Neural progenitor cell (in vitro differentiated cells): ENCODE measurements at regions not wholly inside any gene's neighbourhood (a gene's known extent, or its start where the extent isn't known, plus 50 kb on each side); places are given as distances from the start of the nearest gene placed in this dataset.

Source experiments
- DNase-seq: peaks from one replicate; pipeline ENCODE4 v3.0.0-alpha.2; 2016; ENCODE audit warnings: low spot score
- H2AFZ ChIP-seq: fragments of 200-600 bp; sonication (generic); replicated peaks from 2 replicates; pipeline ENCODE4 v1.6.1; 2016; ENCODE audit warnings: antibody characterized with exemption
- H3F3A ChIP-seq: fragments of 200-600 bp; sonication (generic); 2 replicates; pipeline ENCODE4 v1.6.1; 2016; ENCODE audit warnings: antibody characterized with exemption, low read depth
- H3K27ac ChIP-seq: fragments of 200-600 bp; sonication (generic); 2 replicates; pipeline ENCODE4 v1.5.1; 2016; ENCODE audit warnings: mild to moderate bottlenecking
- H3K27me3 ChIP-seq: fragments of 200-600 bp; sonication (generic); 2 replicates; pipeline ENCODE4 v1.6.1; 2016; ENCODE audit warnings: mild to moderate bottlenecking, moderate library complexity
- H3K36me3 ChIP-seq: fragments of 200-600 bp; sonication (generic); 2 replicates; pipeline ENCODE4 v1.5.1; 2016
- H3K4me1 ChIP-seq: fragments of 200-600 bp; sonication (generic); 2 replicates; pipeline ENCODE4 v1.6.1; 2016; ENCODE audit warnings: mixed run types
- H3K4me2 ChIP-seq: fragments of 200-600 bp; sonication (generic); 2 replicates; pipeline ENCODE4 v1.6.1; 2016
- H3K4me3 ChIP-seq: fragments of 200-600 bp; sonication (generic); 2 replicates; pipeline ENCODE4 v1.5.1; 2016
- H3K79me2 ChIP-seq: fragments of 200-600 bp; sonication (generic); 2 replicates; pipeline ENCODE4 v1.6.1; 2016; ENCODE audit warnings: low read depth
- H3K9ac ChIP-seq: fragments of 200-600 bp; sonication (generic); 2 replicates; pipeline ENCODE4 v1.6.1; 2016
- H3K9me3 ChIP-seq: fragments of 200-600 bp; sonication (generic); 2 replicates; pipeline ENCODE4 v1.5.1; 2016; ENCODE audit warnings: low read depth
- H4K20me1 ChIP-seq: fragments of 200-600 bp; sonication (generic); 2 replicates; pipeline ENCODE4 v1.6.1; 2016; ENCODE audit warnings: low read depth
- H3K27ac Mint-ChIP-seq: 3 replicates; pipeline ENCODE4 v1.8.0; 2021; ENCODE audit warnings: mixed read lengths
- H3K27me3 Mint-ChIP-seq: 2 replicates; pipeline ENCODE4 v1.8.0; 2022; ENCODE audit warnings: low read depth, mild to moderate bottlenecking, inconsistent platforms, moderate library complexity, mixed read lengths; ENCODE audit not compliant: insufficient read depth
- H3K36me3 Mint-ChIP-seq: 3 replicates; pipeline ENCODE4 v1.8.0; 2021; ENCODE audit warnings: mixed read lengths
- H3K4me1 Mint-ChIP-seq: 3 replicates; pipeline ENCODE4 v1.8.0; 2021; ENCODE audit warnings: mixed read lengths
- H3K4me3 Mint-ChIP-seq: 3 replicates; pipeline ENCODE4 v1.8.0; 2021; ENCODE audit warnings: mild to moderate bottlenecking, moderate library complexity, mixed read lengths
- H3K9me3 Mint-ChIP-seq: 3 replicates; pipeline ENCODE4 v1.8.0; 2020; ENCODE audit warnings: mixed read lengths
- EZH2 ChIP-seq: fragments of 200-600 bp; sonication (generic); IDR thresholded peaks from 2 replicates; pipeline ENCODE4 v1.6.1; 2017; ENCODE audit warnings: antibody characterized with exemption, mild to moderate bottlenecking, moderate library complexity
- EZH2phosphoT487 ChIP-seq: fragments of 200-600 bp; sonication (generic); IDR thresholded peaks from 2 replicates; pipeline ENCODE4 v1.6.1; 2017; ENCODE audit warnings: antibody characterized with exemption
- TF ChIP-seq, protein P1 (sequence below): fragments of 200-600 bp; sonication (generic); IDR thresholded peaks from 2 replicates; pipeline ENCODE4 v1.5.1; 2017; ENCODE audit warnings: antibody characterized with exemption, mild to moderate bottlenecking

DNA sequence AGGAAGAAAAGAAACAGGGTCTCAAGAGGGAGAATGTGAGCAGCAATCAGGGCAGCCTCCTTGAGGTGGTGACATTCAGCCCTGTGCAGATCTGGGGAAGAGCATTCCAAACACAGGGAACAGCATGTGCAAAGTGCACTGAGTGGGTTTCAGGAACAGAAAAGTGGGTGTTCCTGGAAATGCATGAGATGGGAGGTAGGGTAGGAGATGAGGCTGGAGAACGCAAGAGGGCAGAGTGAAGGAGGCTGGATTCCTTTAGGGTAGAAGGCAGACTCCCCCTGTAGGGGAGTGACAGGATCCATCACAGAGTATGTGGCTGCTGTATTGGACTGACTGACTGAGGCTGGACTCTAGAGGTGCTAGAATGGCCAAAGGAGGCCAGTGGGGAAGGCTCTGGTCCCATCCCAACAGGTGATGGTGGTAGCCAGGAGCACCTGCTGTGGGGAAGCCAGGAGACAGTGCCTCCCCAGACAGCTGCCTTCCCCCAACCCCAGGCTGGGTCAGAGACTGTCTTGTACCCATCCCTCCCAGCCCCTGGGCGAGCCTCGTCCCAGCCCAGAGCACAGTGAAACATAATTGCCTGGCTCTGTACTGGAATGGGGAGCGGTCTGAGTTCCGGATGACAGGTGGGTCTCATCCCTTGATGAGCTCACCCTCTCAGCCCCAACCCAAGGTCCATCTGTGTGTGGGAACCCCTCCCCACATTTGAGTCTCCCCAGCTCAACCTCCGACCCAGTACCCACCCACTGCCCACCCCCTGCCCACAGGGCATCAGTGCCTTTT is 419.4 kb downstream of the MN1 start:
- Mint-ChIP-seq H3K36me3 (no peaks in the 10 kb centered on the region), H3K9me3 (no peaks in the 10 kb centered on the region), H3K4me1 (peaks cover 66% of the 10 kb centered on the region), H3K4me3 (no peak overlapping the region), H3K27me3 (peaks cover 9% of the 10 kb centered on the region), H3K27ac (peak overlapping the region; percentile 96)
- H2AFZ ChIP-seq, result no peak overlapping the region
- H3K27me3 ChIP-seq, result no peaks in the 10 kb centered on the region
- H3K4me3 ChIP-seq, result no peak overlapping the region
- H3K9me3 ChIP-seq, result no peaks in the 10 kb centered on the region
- no peak overlapping the region for H3K27ac ChIP-seq
- no peaks in the 10 kb centered on the region for H3K79me2 ChIP-seq
- H3K4me1 ChIP-seq, result peaks cover 15% of the 10 kb centered on the region
- H3K36me3 ChIP-seq, result no peaks in the 10 kb centered on the region
- peaks cover 7% of the 10 kb centered on the region for H3F3A ChIP-seq
- DNase-seq, result peak; percentile 47
- no peak overlapping the region for H3K9ac ChIP-seq
- no peaks in the 10 kb centered on the region for H4K20me1 ChIP-seq
- H3K4me2 ChIP-seq, result no peak overlapping the region
- TF ChIP-seq, protein P1, sequence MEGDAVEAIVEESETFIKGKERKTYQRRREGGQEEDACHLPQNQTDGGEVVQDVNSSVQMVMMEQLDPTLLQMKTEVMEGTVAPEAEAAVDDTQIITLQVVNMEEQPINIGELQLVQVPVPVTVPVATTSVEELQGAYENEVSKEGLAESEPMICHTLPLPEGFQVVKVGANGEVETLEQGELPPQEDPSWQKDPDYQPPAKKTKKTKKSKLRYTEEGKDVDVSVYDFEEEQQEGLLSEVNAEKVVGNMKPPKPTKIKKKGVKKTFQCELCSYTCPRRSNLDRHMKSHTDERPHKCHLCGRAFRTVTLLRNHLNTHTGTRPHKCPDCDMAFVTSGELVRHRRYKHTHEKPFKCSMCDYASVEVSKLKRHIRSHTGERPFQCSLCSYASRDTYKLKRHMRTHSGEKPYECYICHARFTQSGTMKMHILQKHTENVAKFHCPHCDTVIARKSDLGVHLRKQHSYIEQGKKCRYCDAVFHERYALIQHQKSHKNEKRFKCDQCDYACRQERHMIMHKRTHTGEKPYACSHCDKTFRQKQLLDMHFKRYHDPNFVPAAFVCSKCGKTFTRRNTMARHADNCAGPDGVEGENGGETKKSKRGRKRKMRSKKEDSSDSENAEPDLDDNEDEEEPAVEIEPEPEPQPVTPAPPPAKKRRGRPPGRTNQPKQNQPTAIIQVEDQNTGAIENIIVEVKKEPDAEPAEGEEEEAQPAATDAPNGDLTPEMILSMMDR, result peak; percentile 31
- no peak for TF ChIP-seq EZH2phosphoT487
- no peak for TF ChIP-seq EZH2

DNA sequence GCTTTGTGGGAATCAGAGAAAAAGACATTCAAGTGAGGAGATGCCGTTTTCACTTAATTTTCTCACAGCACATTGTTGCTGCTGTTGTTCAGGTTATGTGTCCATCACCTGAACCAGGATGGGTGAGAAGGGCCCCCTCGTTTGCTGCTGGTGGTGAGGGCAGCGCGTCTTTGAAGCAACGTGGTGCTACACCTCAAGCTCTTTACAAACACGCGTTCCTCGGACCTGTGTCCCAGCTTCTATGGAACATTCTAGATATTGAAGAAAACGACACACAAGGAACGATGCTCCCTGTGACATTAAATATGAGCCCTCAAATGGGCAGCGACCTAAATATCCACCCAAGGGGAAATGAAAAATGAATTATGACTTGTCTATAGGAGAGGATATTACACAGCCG is 418.6 kb downstream of the MN1 start:
- Mint-ChIP-seq H3K4me1 (peaks cover 64% of the 10 kb centered on the region), H3K9me3 (no peaks in the 10 kb centered on the region), H3K36me3 (no peaks in the 10 kb centered on the region), H3K27ac (no peak overlapping the region), H3K4me3 (no peak overlapping the region), H3K27me3 (peaks cover 9% of the 10 kb centered on the region)
- Histone ChIP-seq H3K36me3 (no peaks in the 10 kb centered on the region), H3F3A (peaks cover 5% of the 10 kb centered on the region), H3K4me3 (no peak overlapping the region), H3K27ac (no peak overlapping the region), H3K4me2 (no peak overlapping the region), H3K4me1 (peaks cover 10% of the 10 kb centered on the region), H3K79me2 (no peaks in the 10 kb centered on the region), H3K9ac (no peak overlapping the region), H2AFZ (no peak overlapping the region), H3K9me3 (no peaks in the 10 kb centered on the region), H4K20me1 (no peaks in the 10 kb centered on the region), H3K27me3 (no peaks in the 10 kb centered on the region)
- DNase-seq, result no peak
- TF ChIP-seq EZH2phosphoT487 (no peak), EZH2 (no peak)
- TF ChIP-seq, protein P1, result no peak

DNA sequence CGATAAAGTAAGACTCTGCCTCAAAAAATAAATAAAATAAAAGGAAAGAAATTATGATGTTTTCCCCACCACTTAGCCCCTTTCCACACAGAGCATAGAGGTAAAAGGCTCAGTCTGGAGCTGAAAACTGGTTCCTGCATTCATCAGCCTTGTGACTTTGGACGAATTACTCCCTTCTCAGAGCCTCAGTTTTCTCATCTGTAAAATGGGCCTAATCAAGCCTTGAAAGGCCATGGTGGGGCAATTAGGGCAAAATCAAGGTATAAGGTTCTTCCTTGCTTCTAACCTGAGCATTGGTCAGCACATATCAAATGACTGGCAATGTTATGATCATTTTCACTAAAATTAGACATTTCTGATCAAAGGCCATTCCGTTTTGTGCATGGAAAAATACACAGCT is 417.7 kb downstream of the MN1 start:
- Histone ChIP-seq H3K4me1 (peaks cover 2% of the 10 kb centered on the region), H3K36me3 (no peaks in the 10 kb centered on the region), H3K79me2 (no peaks in the 10 kb centered on the region), H3F3A (no peaks in the 10 kb centered on the region), H3K9me3 (no peaks in the 10 kb centered on the region), H3K9ac (no peak overlapping the region), H3K4me3 (no peak overlapping the region), H3K27me3 (no peaks in the 10 kb centered on the region), H3K4me2 (no peak overlapping the region), H2AFZ (no peak overlapping the region), H4K20me1 (no peaks in the 10 kb centered on the region), H3K27ac (no peak overlapping the region)
- TF ChIP-seq EZH2phosphoT487 (no peak), EZH2 (no peak)
- TF ChIP-seq, protein P1, result no peak
- Mint-ChIP-seq H3K27ac (no peak overlapping the region), H3K27me3 (peaks cover 9% of the 10 kb centered on the region), H3K9me3 (no peaks in the 10 kb centered on the region), H3K4me3 (no peak overlapping the region), H3K36me3 (no peaks in the 10 kb centered on the region), H3K4me1 (peaks cover 64% of the 10 kb centered on the region)
- no peak for DNase-seq
